ENCODE measurements at regions not wholly inside any gene's neighbourhood (a gene's known extent, or its start where the extent isn't known, plus 50 kb on each side); places are given as distances from the start of the nearest gene placed in this dataset.
"Not testable (repeated sequence)": the region's sequence is repeated elsewhere in the genome, so short reads cannot be mapped to it uniquely, and the experiment has no call there.

DNA sequence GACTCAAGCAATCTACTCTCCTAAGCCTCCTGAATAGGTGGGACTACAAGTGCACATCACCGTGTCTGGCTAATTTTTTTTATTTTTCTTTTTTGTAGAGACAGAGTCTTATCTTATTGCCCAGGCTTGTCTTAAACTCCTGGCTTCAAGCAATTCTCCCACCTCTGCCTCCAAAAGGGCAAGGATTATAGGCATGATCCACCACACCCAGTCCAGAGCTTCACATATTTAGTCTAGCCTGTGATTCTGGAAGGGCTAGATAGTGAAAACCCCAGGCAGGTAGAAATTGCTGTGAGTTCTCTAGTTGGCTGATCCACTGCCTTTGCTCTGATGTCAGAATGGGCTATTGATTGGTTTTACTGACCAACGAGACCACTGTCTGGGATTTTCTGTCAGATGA is 854.6 kb upstream of the MIR17HG start:
- Histone ChIP-seq H3K36me3 (no peaks in the 10 kb centered on the region), H3K4me3 (no peak overlapping the region), H3K9me3 (no peaks in the 10 kb centered on the region), H3K27ac (no peak overlapping the region), H3K4me1 (replicated peaks) (no peaks in the 10 kb centered on the region), H3K27me3 (replicated peaks; ENCODE audit: insufficient read depth) (no peaks in the 10 kb centered on the region)
- intact Hi-C loops (cut with DNase I), result no loop called here
- DNase-seq (ENCODE audit: low spot score), result no peak
- WGBS, result 89% methylated on average over 2 of the region's 2 CpGs
- TF ChIP-seq POLR2AphosphoS5 (IDR thresholded peaks at IDR 0.05) (no peak), CTCF (IDR thresholded peaks at IDR 0.05) (no peak), POLR2A (IDR thresholded peaks at IDR 0.05) (no peak)

DNA sequence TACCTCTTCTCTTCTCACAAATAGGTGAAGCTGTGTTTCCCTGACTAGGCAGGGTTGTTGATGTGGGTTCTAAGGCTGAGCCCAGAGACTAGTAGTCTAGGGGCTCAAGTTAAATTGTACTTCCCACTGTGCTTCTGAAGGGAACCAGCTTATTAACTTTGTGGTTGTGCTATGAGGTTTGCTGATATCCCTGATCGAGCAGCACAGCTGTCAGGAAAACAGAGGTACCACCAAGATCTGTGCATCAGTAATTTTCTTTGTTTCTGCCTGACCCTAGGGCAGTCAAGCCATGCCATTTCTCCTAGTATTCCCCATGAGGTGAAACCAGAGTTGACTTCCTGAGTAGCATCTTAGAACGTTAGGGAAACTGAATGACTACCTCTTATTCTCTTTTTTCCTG is 853.8 kb upstream of the MIR17HG start:
- Histone ChIP-seq H3K4me3 (no peak overlapping the region), H3K36me3 (no peaks in the 10 kb centered on the region), H3K27ac (no peak overlapping the region), H3K4me1 (replicated peaks) (no peaks in the 10 kb centered on the region), H3K9me3 (no peaks in the 10 kb centered on the region), H3K27me3 (replicated peaks; ENCODE audit: insufficient read depth) (no peaks in the 10 kb centered on the region)
- TF ChIP-seq POLR2AphosphoS5 (IDR thresholded peaks at IDR 0.05) (no peak), POLR2A (IDR thresholded peaks at IDR 0.05) (no peak), CTCF (IDR thresholded peaks at IDR 0.05) (no peak)
- no peak for DNase-seq (ENCODE audit: low spot score)
- intact Hi-C loops (cut with DNase I), result no loop called here
- WGBS, result 86% methylated on average over 2 of the region's 2 CpGs

DNA sequence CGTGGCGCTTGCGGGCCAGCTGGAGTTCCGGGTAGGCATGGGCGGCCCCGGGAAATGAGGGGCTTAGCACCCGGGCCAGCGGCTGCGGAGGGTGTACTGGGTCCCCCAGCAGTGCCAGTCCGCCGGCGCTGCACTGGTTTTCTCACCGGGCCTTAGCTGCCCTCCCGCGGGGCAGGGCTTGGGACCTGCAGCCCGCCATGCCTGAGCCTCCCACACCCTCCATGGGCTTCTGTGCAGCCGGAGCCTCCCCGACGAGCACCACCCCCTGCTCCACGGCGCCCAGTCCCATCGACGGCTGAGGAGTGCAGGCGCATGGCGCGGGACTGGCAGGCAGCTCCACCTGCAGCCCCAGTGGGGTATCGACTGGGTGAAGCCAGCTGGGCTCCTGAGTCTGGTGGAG is 852.6 kb upstream of the MIR17HG start:
- intact Hi-C loops (cut with DNase I); H3K4me3 ChIP-seq; H3K27me3 ChIP-seq (replicated peaks; ENCODE audit: insufficient read depth); H3K4me1 ChIP-seq (replicated peaks); H3K9me3 ChIP-seq; H3K36me3 ChIP-seq; DNase-seq (ENCODE audit: low spot score); H3K27ac ChIP-seq: not testable (repeated sequence)
- 99% methylated on average over 23 of the region's 27 CpGs for WGBS

GRCh38 chr13:90498096-90498495 is 849.4 kb upstream of the MIR17HG start:
- 83% methylated on average over 1 of the region's 1 CpG for WGBS
- intact Hi-C loops (cut with DNase I), result no loop called here
- H3K27ac ChIP-seq, result no peak overlapping the region

DNA sequence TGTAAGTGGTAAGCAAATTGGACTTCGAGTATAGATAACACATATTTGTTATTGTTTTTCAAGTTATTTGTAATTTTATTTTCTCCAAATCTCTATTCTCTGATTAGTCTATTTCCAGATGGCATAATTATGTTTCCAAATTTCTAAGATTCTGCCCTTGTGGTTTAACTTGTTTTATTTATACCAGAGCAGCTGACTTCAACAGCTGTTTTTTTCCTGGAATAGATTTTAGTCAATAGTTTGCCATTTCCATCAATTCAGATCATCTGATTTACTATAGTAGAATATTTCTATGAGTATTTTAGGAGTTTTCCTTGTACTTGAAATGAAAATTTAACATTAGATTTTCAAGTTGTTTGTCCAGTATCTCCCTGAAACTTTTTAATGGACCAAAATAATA is 848.7 kb upstream of the MIR17HG start:
- Histone ChIP-seq H3K4me1 (replicated peaks) (no peaks in the 10 kb centered on the region), H3K27me3 (replicated peaks; ENCODE audit: insufficient read depth) (no peaks in the 10 kb centered on the region), H3K4me3 (no peak overlapping the region), H3K27ac (no peak overlapping the region), H3K36me3 (no peaks in the 10 kb centered on the region), H3K9me3 (no peaks in the 10 kb centered on the region)
- TF ChIP-seq POLR2AphosphoS5 (IDR thresholded peaks at IDR 0.05) (no peak), POLR2A (IDR thresholded peaks at IDR 0.05) (no peak), CTCF (IDR thresholded peaks at IDR 0.05) (no peak)
- intact Hi-C loops (cut with DNase I), result no loop called here
- 16% methylated on average over 1 of the region's 1 CpG for WGBS
- no peak for DNase-seq (ENCODE audit: low spot score)

More at GRCh38 chr13:90498096-90498495, 849.4 kb upstream of the MIR17HG start:
- Histone ChIP-seq H3K9me3 (no peaks in the 10 kb centered on the region), H3K4me1 (replicated peaks) (no peaks in the 10 kb centered on the region), H3K27me3 (replicated peaks; ENCODE audit: insufficient read depth) (no peaks in the 10 kb centered on the region), H3K4me3 (no peak overlapping the region), H3K36me3 (no peaks in the 10 kb centered on the region)
- TF ChIP-seq POLR2A (IDR thresholded peaks at IDR 0.05) (no peak), CTCF (IDR thresholded peaks at IDR 0.05) (no peak), POLR2AphosphoS5 (IDR thresholded peaks at IDR 0.05) (no peak)
- DNase-seq (ENCODE audit: low spot score), result no peak

All from prostate gland (tissue), 2 donors.